Stimulated activated CD8-positive, alpha-beta memory T cell treated with anti-CD3 and anti-CD28 coated beads, Interleukin-2, amount 100 ng/mL, for 1 hour (primary cell): ENCODE measurements at regions not wholly inside any gene's neighbourhood (a gene's known extent, or its start where the extent isn't known, plus 50 kb on each side); places are given as distances from the start of the nearest gene placed in this dataset.
"Not testable (repeated sequence)": the region's sequence is repeated elsewhere in the genome, so short reads cannot be mapped to it uniquely, and the experiment has no call there.

ENCODE experiments used
- DNase-seq, 2 donors: peaks; one replicate each; pipeline ENCODE4 v3.0.0-alpha.2; 2020; ENCODE audit warnings: low read depth in 2 of 2

DNA sequence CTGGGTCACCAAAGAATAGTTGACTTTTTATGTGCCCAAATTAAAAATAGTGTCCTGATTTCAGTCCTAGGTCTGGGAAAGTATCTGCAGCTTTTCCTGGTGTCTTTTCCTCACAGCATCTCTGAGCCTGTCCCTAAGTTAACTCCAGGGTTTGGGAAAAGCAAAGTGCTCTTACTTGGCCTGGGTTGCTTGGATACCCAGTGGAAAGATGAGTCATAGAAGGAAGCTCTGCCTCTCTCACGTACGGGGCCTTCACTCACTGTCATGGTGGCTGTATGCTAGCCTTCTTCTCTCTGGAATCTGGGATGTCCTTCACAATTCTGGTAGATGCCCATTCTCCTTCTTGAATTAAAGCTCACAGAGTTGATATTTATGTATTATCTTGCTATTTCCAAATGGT lies 607.3 kb downstream of the ANKRD50 start:
- no peak for DNase-seq

DNA sequence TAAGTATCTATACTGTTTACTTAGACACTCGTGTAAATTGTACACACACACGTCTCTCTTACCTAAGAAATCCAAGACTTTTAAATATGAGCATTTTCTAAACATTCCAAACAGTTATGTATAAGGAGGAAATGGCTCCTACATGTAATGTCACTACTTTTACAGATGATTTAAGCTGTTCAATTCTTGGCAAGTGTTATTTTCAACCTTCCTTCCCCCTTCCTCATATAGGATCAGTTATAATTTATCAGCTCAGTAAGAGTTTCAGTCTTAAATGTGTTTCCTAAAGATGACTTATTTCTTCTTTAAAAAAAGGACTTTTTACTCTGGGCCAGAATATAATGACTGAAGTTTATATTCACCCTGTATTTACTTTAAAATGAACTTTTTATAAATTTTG lies 601.1 kb downstream of the ANKRD50 start:
- DNase-seq, result no peak

DNA sequence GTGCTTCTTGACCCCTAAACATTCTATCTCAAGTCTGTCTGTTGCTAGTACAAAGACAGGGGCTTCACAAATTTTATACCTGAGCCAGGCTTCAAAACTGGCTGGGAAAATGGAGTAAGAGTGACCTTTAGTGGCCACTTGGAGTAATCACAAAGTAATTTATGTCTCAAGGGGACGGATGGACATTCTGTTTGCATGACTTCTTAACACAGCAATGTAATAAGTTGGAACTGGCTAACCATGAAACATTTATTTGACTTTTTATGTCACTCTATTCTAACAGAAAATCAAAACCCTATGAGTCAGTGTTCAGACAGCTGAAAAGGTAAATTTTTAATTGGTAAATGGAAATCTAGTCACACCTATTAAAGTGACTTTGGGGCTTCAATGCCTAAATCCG lies 600.6 kb downstream of the ANKRD50 start:
- no peak for DNase-seq

DNA sequence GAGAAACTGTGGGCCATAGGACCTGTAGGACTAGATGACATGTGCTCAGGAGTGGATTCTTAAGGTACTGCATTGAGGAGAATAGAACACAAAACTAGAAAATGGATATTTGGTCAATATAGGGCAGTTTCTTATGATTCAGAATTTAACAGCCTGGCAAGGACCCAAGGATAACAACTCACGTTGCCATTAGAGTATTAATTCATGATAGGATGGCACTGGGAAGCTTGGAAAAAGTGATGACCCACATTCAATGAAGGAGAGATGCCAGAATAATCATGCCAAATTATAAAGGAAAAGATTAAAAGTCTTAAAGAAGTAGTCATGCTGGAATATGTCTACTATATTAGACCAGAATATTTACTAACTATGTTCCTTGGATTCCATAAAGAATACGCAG lies 594.5 kb downstream of the ANKRD50 start:
- DNase-seq, result no peak

DNA sequence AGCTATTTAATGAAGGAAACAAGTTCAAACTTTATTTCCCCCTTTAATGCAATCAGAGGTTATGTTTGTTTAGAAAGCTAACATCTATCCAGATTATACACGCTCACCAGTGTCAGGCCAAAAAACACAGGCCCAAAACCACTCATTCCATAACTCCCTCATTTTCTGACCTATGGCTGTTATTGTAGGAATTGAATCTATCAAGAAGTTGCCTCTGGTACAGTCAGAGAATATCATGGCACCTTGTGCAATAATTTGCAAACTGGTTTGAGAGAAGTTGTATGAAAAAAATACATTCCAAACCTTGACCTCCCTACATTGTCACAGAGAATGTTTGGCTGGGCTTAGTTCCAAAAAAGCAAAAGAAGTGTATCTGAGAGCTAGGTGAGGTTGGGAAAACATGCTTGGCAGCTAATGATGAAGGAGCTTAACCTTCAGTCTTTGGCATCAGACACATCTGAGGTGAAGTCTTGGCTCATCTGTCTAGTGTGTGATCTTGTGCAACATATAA lies 591.0 kb downstream of the ANKRD50 start:
- DNase-seq, result no peak

DNA sequence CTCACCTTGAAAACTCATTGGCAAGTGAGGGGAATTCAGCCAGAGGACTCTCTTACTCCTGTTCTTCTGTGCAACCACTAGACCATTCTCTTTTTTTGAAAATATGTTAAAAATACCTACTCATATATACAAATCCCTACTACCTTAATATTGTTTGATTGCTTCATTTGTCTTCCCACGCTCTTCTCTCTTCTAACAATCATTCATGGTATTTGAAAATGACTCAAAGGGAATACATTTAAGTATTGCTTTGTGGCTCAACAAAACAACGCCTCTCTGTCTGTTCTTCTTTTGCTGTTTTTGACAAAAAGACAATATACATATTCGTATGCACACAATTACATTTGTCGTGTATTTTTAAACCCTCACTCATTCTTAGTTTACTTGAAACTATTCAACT lies 589.4 kb downstream of the ANKRD50 start:
- DNase-seq, result no peak

DNA sequence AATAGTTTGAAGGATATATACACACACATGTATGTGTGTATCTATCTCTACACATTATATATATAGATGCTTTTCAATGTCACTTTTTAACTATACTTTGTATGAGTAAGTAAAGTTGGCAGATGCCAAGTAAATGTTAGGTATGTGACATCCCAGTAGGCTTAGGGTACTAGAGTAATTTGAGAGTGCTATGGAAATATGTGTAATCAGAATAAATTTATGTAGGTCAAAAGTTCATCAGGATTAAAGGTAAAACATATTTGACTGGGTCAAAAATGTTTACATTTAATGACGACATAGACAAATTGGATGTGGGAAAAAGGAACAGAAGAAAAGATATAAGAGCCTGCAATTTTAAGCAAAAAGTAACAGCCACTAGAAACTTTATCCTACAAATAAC lies 588.8 kb downstream of the ANKRD50 start:
- no peak for DNase-seq

DNA sequence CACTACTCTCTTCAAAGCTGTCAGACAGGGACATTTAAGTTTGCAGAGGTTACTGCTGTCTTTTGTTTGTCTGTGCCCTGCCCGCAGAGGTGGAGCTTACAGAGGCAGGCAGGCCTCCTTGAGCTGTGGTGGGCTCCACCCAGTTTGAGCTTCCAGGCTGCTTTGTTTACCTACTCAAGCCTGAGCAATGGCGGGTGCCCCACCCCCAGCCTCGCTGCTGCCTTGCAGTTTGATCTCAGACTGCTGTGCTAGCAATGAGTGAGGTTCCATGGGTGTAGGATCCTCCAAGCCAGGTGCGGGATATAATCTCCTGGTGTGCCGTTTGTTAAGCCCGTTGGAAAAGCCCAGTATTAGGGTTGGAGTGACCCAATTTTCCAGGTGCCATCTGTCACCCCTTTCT lies 581.2 kb downstream of the ANKRD50 start:
- DNase-seq, result not testable (repeated sequence)

DNA sequence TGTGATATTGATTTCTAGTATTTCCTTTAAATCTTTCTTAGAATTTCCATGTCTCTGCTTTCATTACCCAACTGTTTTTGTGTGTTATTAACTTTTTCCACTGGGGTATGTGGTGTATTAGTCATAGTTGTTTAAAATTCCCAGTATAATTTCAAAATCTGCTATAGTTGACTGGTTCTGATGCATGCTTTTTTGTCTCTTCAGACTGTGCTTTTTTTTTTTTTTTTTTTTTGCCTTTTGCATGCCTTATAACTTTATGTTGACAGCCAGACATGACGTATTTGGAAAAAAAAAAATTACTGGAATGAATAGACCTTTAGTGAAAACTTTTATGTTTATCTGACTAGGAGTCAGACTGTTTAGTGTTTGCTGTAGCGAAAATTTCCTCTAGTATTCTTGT lies 580.4 kb downstream of the ANKRD50 start:
- DNase-seq, result no peak

DNA sequence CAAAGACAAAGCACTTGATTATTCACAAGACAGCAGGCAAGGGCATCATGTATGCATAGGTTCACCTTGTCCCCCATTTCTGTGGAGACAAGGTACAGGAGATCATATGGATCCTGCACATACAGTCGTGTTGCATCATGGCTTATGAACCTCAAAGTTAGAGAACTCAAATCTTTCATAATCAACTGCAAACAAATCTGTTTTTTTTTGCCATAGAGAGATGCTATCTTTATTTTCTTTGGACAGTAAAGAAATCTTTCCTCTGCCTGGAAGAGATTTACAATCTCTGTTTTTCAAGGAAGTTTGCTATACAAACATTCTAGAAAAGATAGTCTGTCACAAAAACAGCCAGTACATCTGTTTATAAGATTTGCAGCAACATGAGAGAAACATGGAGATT lies 578.8 kb downstream of the ANKRD50 start:
- DNase-seq, result no peak

DNA sequence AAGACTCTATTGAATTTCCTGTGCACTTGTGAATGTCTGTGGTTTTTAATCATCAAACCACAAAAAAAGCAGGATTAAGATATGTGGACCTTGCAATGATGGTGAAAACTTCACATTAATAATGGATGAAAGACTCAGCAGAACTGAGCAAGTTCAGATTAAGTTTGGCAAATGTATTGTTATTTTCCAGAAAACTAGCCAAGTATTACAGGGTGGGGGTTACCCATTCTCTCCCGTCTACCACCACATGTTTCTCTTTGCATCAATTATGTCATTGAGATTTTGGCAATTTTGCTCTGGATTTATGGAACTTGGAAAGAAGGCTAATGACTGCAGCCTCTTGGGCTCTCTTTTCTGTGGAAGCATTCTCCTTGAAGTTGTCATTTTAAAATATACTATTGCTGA lies 577.1 kb downstream of the ANKRD50 start:
- no peak for DNase-seq

DNA sequence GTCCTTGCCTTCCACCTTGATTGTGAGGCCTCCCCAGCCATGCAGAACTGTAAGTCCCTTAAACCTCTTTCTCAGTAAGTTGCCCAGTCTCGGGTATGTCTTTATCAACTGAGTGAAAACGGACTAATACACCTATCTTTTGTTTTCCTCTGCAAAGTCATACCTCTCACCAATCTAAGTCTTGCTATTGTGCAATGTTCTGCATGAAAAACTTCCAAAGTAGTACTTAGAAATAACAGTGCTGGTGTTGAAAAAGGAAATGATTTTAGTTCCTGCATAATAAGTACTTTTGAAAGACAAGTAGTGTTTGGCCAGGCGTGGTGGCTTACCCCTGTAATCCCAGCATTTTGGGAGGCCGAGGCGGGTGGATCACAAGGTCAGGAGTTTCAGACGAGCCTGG lies 573.5 kb downstream of the ANKRD50 start:
- DNase-seq, result no peak

DNA sequence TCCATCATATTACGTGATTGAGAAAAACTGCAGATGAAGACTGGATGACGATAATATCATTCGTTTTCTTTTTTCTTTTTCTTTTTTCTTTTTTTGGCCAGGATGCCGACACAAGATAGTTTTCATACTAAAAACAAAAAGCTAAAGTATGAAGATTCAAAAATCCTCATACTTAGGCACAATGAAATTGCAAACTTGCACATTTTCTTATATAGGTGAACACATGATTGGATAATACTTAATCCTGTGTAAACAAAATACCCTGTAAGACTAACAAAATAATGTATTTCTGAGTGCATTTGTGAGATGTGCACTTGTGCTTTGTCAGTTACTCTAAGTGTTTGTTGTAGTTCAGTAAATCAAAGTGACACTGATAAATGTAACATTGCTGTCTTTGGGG lies 568.9 kb downstream of the ANKRD50 start:
- no peak for DNase-seq

DNA sequence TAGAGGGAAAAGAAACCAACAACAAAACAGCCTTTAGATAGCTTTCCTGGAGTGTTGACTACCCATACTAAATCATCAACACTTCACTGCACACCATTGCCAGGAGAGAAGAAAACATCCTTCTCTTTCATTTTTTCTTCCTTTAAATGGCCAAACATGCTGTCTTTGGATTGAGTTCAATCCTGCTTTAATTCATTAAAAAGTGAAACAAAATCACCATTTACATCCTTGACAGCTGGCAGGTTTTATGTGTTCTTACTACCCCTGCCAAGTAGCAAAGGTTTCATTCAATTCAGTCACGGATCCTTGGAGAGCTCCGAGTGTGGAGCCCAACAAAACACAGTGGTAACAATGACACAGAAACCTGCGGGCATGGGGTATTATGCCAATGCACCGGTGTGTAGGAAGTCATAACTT lies 568.3 kb downstream of the ANKRD50 start:
- DNase-seq, result no peak

DNA sequence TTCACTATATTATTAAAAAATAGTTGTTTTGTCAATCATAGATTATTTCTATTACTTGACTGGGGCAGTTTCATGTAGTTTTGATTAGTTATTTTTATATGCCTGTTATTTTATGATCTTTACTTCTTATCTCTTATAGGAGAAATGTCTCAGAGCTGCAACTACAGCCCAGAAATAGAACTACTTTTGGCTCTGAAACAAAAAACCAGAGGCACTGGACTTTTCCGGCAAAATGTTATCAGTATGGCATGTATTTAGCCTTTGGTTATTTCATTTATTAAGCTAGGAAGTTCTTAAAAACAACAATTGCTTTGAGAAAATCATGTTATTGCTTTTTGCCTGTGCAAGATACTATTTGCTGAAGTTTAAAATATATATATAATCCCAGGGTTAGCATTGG lies 566.5 kb downstream of the ANKRD50 start:
- no peak for DNase-seq

DNA sequence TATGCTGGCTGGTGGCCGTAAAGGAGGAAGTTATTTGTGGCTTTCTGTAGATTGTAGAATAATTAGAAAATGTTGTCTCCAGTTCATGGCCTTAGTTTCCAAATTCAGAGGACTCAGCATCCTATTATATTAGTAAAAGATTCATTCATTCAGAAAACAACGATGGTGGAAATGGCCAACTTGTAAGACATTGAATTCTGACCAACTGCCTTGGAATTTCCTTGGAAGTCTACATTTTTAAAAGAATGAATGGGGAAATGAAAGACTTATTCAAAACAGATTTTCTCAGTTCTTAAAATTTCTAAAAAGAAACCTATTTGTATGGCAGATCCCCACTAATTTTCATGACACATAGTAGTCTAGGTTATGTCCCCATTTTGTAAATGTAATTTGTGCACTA lies 561.5 kb downstream of the ANKRD50 start:
- DNase-seq, result no peak

DNA sequence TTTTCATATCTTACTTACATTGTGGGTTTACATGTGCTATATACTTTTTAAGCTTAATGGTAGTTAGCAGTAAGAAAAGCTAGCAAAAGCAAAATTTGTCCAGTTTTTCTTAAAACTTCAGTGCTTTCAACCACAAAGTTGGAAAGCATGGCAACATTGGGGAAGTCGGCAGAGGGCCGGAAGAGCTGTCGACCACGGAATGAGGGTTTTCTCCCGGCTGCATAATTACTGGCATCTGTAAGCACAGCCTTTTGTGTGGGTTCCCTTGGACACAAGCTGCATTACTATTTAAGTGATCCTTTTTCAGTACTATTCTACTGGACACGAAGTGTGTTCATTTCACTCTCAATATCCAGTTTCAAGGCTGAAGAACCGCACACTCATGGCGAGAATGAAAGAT lies 560.4 kb downstream of the ANKRD50 start:
- no peak for DNase-seq

DNA sequence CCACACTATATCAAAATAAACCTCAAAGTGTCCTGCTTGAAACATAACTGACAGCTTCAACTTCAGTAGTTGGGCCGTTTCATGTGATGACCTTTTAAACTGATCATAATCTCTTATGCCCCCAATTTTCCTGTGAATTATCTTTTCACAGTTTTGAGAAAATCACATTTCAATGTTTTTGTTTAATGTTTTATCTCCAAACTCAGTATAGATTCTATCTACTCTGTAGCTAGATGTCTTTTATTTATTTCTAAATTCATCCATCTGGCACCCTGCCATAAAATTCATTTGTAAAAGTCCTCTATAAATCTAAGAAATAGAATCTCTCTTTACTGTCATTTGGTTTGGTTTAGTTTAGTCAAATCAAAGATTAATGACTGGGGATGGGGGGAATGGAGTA lies 557.3 kb downstream of the ANKRD50 start:
- no peak for DNase-seq

DNA sequence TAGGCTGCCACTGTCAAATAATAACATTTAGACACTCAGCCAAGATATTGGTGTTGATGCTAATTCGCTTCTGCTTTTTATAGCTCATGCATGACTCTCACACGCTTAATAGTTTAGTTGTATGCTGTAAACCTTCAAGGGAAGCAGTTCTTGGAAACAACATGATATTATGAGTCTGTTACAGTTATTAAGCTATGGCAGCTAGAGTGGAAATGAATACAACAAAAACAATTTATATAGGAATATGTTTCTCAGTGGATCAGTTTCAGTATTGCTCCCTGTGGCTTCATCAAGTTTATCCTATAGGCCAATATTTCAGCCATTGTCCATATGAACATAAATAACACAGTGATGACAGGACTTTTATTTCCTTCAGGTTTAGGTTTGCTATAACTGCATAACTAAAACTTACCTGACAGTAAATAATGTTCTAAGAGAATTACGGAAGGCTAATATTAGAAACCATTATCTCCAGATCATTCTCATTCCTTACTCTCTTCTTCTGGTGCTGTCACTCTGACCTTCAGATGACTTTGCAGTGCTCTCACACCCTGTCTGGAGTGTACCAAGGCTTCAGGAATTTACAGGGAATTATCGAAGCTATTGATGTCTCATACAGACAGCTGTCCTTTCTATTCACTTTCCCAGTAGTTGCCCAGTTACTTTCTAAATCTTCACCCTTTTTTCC lies 555.0 kb downstream of the ANKRD50 start:
- no peak for DNase-seq

DNA sequence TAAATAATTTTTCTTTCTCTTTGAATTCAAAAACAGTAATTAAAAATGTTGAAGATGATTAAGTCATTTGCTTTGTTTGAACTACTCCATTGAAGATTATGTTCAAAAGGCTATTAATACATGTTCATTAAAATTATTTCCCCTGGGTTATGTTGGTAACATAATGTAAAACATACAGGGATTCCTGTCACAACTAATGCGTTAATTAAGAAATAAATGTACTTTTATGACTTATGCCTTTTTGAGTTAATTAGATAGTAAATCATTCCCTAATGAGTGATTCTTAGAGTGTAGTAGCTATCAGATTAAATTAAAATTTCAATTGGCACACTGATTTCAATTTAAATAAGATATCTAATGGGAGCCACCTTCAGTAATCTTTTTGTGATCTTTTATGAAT lies 549.1 kb downstream of the ANKRD50 start:
- DNase-seq, result no peak

DNA sequence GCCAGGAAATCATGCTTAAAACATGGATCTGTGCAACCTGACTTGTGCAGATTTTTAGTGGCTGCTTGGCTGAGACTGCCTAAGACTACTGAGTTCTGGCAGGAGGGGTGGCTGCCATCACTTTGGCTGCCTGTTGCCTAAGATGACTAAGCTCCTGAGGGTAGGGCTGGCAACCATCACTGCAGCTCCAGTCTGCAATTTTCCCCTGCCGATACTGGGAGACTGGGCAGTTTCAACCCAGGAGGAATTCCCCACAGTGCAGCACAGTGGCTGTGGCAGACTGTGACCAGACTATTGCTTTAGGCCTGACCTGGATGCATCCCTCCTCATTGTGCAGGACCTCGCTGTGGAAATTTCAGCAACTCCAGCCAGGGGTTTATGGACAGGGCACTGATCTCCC lies 544.9 kb downstream of the ANKRD50 start:
- DNase-seq, result no peak

DNA sequence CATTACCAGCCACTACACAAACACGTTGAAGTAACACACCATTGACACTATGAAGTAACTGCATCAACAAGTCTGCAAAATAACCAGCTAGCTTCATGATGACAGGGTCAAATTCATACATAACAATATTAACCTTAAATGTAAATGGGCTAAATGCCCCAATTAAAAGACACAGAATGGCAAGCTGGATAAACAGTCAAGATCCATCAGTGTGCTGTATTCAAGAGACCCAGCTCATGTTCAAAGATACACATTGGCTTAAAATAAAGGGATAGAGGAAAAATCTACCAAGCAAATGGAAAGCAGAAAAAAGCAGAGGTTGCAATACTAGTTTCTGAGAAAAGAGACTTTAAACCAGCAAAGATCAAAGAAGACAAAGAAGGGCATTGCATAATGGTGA lies 543.0 kb downstream of the ANKRD50 start:
- not testable (repeated sequence) for DNase-seq

DNA sequence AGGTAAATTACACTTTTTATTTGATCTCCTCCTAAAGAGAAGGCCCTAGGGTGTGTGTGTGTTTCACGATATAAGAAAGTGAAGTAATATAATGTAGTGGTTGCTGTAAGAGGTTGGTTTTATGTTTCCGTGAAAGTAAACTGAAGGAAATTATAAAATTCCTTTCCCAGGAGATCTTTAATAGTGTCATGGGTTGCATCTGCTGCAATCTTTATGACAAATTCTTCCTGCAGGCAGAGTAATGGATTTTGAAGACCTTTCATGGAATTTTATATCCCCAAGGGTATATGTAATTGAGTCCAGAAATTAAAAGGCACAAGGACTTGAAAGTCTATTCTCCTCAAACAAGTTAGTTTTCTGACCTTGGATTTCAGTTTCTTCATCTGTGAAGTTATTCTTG lies 538.6 kb downstream of the ANKRD50 start:
- no peak for DNase-seq
